CD4-positive, alpha-beta T cell treated with Interleukin-17A for 1 hour (primary cell): ENCODE measurements at regions not wholly inside any gene's neighbourhood (a gene's known extent, or its start where the extent isn't known, plus 50 kb on each side); places are given as distances from the start of the nearest gene placed in this dataset.
"Not testable (repeated sequence)": the region's sequence is repeated elsewhere in the genome, so short reads cannot be mapped to it uniquely, and the experiment has no call there.

Experiments used
- DNase-seq: peaks from one replicate; pipeline ENCODE4 v3.0.0-alpha.2; 2020

DNA sequence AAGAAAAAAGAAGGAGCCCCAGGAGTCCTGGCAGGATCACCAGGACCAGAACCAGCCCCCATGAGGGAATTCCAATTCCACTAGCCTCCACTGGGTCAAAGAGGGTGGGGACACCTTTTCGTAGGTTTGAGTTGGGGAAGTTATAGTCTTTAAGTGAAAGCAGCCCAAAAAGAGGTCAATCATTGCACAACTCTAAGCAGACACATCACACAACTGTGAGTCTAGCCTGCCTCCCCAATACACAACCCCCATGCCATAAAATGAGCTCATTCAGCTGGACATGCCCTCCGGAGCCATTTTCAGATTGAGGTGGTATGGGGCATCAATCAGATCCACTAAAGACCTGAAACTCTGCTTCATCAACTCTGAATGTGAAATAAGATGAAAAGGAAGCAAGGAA is 179.9 kb downstream of the NPHP4 start:
- DNase-seq = no peak

DNA sequence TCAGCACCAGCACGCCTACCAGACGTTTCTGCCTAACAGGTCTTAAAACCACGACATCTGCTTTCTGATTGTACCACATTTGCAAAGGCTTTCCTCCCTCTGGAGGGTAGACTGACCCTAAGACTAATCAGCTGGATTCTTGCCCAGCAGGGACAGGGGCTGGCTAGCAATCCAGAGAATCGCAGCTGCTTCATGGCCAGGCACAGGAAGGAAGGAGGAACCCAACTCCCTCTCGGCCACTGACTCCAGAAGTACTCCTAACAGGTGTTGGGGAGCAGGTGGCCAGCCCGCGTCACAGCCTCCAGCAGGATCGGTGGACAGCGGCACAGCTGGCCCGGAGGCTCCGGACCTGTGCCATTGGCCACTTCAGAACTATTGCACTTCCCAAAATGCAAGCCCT is 180.8 kb downstream of the NPHP4 start:
- no peak for DNase-seq

DNA sequence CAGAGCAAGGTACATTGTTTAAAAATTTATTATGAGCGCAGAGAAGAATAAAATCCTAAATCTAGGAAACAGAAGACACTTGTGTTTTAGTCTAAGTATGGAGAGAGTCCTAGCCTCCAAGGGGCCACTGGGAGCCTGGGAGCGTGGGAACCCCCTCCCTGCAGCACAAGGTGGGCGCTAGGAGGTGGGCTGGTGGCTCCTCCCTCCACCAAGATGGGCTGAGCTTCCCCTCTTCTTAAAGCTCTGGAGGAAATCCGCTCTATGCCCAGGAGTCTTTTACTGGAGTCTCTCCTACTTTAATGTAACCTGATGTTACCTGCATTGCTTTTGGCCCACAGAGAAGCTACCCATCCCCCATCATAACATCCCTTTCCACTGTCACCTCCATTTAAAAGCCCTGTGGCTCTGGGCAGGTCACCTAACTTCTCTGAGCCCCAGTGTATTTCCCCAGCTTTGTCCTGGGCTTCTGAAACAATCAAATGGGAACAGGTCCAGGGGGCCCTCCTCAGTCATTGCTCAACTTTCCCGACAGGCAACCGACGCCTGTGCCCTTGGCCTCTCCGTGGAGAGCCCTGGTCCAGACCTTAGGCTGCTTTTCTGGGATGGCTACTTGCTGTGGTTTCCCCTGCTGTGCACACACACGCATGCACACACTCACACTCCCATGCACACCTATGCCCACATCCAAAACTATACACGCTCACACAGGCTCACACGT is 181.5 kb downstream of the NPHP4 start:
- DNase-seq = no peak

DNA sequence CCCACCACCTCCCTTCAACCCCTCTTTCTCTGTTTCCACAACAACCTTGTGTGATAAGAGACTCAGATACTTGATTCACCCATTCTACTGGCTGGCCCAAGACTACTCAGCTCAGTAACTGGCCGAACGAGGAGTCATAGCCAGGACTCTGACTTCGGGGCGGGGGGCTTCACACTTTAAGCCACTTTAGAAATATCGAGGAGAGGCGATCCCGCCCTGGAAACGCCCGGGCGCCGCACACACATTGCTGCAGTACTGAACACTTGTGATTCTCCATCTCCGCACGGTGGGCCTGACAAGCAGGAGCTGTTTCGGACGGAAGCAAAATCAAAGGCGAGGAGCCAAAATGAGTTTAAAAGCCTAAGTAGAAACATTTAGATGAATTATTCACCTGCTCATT is 182.1 kb downstream of the NPHP4 start:
- DNase-seq = no peak

DNA sequence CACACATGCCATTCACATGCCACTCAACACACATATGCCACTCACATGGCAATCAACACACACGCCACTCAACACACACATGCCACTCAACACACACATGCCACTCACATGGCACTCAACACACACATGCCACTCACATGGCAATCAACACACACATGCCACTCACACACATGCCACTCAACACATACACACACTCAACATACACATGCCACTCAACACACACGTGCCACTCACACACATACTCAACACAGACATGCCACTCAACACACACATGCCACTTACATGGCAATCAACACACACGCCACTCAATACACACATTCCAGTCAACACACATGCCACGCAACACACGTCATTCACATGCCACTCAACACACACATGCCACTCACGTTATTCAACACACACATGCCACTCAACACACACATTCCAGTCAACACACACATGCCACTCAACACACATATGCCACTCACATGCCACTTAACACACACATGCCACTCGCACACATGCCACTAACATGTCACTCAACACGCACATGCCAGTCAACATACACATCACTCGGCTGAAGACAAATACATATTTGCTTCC is 182.9 kb downstream of the NPHP4 start:
- no peak for DNase-seq

DNA sequence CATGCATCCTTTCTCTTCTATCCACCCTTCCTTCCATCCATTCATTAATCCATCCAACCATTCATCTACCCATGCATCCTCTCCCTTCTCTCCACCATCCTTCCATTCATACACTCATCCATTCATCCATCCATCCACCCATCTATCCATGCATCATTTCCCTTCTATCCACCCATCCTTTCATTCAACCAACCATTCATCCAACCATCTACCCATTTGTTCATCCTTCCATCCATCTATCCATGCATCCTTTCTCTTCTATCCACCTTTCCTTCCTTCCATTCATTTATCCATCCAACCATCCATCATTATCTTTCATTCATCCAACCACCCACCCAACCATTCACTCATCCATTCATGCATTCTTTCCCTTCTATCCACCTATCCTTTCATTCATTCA is 188.4 kb downstream of the NPHP4 start:
- no peak for DNase-seq

DNA sequence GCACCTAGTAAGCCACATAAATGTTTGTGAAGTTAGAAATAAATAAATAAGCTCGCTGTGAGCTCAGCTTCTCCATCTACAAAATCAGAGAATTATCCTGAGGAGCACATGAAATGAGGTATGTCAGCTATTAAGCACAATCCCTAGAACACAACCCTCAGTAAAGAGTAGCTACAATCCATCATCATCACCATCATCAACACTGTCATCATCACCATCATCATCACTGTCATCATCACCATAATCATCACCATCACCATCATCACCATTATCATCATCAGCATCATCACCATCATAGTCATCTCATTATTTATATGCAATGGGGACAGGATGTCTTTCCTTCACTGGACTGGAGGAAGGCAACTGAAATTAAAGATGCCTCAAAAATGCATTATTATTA is 189.6 kb downstream of the NPHP4 start:
- DNase-seq = no peak

DNA sequence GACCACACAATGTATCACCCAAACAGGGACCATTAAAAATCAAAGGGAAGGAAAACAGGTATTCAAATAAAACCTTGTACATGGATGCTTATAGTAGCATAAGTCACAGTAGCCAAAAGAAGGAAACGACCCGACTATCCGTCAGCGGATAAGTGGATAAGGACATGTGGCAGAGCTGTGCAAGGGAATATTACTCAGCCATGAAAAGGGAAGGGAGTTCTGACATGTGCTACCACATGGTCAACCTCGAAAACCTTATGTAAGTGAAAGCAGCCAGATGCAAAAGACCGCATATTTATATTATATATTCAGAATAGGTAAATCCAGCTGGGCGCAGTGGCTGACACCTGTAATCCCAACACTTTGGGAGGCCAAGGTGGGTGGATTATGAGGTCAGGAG is 193.3 kb downstream of the NPHP4 start:
- DNase-seq = no peak

DNA sequence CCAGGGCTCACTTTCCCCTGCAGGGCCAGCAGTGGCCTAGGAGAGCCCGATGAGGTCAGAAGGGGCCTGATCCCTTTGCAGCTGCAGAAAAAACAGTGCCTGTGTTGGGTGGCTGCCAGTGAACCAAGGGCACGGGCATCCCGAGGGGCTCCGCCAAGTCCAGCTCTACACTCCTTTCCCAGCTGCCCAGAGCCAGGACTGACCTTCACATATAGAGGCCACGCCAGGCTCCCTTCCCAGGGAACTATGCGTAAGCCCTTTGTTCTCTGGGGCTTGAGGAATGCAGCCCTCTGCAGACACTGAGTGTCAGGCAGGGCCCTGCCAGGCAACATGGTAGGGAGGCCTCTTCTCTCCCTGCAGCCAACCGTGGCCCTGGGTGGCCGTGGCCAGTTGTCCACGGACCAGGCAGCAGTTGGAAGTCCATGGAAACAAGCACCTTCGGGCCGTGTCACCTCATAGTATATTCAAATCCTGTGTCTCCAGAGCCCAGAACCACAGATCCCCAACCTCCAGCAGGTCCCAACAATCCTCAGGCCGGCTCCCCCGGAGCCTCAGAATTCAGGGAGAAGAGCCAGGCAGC is 194.0 kb downstream of the NPHP4 start:
- DNase-seq = no peak

DNA sequence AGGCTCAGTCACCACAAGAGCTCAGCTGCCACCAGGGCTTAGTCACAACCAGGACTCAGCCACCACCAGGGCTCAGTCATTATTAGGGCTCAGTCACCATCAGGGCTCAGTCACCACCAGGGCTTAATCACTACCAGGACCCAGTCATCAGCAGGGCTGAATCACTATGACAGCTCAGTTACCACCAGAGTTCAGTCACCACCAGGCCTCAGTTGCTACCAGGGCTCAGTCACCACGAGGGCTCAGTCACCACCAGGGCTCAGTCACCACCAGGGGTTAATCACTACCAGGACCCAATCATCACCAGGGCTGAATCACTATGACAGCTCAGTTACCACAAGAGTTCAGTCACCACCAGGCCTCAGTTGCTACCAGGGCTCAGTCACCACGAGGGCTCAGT is 196.2 kb downstream of the NPHP4 start:
- no peak for DNase-seq

DNA sequence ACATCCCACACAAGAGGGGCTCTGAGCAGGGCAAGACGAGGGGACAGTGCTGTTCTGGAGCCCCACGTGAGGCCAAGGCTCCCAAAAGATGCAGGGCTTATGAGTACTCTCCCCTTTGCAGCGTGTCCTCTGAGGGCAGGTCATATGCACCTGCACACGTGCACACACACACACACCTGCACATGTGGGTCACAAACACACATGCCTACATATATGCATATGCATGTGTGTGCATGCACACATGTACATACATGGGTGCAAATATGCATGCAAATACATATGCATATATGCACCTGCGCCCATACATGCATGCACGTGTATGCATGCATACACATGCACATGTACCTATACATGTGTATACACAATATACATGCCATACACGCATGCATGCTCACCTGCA is 197.9 kb downstream of the NPHP4 start:
- DNase-seq = no peak

DNA sequence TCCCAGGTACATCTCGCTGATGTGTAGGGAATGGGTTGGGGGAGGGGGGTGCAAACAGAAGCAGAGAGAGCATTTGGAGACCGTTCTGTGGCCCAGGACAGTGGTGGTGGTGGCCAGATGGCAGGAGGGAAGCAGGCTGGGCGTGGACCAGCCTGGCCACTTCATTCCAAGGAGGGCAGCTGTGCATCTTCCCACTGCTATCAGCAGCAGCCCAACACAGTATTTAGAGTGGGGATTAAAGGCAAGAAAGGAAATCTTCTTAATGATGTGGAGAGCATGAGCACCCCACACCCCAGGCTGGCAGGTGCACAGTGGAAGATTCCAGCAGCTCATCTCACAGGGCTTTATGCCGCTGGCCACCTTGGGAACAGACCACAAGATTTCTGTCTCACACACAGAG is 198.7 kb downstream of the NPHP4 start:
- no peak for DNase-seq

DNA sequence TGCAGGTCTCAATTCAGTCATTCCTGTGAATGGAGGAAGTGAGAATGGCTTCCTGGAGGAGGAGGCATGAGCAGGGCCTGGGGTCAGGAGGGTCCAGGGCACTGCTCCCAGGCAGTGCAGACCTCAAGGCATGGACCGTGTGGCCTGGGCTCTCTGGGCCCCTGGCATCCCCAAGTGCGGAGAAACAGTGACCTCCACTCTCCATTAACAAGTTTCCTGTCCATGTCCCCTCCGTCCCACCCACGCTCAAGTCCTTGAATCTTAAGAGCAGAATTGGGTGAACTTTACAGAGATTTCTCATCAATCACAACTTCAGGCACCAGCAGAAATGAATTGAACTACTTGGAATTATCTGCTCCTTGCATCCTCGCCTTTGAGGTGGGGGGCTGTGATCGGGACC is 211.1 kb downstream of the NPHP4 start:
- no peak for DNase-seq

DNA sequence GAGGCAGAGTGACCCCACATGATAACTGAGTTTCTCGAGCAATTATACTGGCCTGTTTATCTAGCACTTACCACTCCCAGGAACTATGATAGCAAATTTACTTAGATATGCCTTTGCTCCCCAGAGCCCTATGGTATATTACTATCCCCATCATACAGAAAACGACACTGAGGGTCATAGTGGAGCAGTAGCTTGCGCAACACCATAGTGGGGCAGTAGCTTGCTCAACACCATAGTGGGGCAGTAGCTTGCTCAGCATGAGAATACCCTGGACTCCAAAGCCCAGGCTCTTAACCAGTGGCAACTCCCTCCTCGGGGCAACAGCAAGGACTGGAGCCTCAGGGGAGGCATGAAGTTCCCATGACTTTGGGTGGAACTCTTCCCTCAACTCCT is 211.9 kb downstream of the NPHP4 start:
- no peak for DNase-seq

DNA sequence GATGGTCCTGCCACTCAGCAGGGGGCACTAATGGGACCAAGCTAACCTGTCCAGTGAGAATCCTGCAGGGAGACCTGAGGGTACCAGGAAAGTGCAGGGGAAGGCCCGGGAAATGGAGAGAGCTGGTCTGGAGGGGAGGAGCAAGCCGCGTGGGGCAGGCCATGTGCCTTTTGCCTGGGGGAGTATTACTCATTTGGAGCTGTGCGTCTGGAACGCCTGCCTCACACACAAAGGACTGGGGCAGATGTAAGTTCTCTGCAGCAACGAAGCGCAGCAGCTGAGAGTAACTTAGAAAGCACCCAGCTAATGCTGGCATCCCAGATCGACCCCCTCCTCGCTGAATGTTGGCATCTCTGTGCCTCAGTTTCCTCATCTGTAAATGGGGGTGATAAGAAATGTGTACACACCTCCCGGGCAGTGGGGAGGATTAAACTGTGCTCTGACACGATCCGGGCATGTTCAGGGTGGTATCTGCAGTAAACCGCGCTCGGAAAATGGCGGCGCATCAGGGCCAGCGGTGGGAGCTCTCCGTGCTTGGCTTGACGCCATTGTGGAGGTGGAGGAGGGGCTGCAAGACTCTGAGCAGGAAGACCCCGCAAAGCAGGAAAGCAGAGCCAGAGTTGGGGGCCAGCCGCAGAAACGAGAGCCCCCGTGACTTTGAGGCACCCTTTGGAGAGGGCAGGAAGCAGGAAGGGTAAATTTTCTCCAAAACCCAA is 212.5 kb downstream of the NPHP4 start:
- no peak for DNase-seq

DNA sequence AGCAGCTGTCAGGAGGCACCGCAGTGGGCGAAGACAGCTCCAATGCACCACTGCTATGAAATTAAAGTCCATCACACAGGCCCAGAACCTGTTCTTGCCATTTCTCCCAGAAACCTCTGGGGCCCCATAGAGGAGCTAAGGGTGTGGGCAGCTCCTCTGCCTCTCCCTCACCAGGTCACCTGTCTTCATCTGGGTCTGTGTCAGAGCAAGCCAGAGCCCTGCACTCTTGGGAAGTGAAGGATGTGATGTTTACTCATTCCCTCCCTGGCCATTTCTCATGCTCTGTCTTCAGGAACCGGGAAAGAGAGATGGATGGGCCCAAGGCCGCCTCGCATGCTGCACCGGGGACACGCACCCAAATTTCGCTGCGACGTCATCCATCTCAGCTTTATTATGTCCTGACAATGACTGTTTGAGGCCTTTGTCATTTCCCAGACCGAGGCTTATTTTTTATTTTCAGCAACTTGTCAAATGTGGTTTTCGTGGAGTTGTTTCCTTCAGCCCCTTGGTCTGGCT is 216.1 kb downstream of the NPHP4 start:
- no peak for DNase-seq

DNA sequence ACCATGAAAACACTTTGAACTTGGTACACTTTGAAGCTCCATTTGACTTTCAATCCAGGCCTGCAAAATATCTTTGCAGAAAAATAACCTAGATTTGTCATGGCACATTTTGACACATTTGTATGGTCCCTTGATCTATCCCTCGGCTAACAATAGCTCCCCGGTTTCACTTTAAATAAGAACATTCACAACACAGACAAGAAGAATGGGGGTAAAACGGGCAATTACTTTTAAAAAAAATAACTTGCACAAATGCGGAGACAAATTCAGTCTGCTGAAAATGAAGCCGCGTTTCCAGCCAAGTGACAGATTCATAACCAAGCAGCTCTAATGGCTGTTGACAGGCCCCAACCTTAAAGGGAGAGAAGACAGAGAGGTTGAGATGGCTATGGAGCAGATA is 218.2 kb downstream of the NPHP4 start:
- no peak for DNase-seq

DNA sequence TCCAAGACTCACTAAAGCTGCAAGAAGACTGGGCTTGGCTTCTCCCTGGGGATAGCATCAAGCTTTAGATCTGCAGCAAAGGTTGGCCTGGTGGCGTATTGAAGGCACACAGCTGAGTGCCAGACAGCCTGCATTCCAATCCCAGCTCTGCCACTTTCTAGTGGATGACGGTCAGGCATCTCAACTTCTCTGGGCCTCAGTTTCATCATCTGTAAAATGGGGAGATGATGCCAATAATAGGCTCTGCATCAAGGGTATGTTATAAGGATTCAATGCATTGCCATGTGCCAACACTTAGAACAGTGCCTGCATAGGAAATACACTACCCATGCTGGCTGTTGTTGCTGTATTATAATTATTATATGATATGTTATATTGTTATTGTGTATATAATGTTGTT is 220.4 kb downstream of the NPHP4 start:
- no peak for DNase-seq

DNA sequence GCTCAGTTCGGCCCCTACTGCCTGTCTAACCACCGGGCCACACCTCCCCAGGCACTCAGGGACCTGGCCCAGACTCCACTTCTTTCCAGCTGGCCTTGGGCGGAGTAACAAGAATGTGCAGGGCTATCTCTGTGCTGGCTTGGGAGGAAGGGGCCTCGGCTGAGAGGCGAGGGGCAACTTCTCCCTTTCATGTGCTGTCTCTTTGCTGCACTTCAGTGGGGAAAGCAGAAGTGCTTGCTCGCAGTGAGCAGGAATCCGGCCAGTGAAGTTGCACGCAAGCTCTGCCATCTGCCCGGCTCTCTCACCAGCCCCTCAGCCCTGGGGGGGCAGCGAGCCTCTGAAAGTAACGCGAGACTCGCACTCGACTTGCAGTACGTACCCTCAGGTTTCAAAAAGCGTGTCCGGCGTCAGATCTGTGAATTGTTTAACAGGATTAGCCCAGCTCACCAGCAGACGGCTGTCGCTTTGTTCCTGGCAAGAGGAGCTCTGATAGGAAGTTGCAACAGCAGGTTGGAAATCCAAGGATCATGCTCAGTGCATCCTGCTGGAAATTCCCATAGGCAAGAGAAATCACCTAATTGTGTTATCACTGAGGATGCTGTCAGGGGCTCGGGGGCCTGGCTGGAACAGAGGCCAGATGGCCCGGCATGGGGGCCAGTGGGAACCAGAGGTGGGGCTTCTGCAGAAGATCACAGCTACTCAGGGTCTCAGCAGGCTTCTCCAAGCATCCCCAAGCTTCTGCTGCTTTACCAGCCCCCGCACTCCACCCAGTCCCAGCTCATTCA is 221.1 kb downstream of the NPHP4 start:
- no peak for DNase-seq

DNA sequence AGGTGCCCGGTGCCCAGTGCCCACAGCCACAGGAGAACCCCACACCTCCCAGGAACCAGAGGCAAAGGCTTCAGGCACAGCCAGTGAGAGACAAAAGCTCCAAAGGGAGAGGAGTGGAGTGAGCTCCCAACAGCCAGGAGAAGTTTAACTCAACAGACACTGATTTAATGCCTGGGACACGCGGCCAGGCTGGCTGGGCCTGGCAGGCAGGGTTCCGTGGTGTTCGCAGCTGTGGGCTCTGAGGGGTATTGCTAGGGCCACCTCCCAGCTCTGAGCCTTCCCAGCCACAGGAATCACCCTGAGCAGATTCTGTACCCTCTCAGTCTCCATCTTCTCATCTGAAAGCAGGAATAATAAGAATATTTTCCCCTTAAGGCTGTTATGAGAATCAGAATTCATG is 222.5 kb downstream of the NPHP4 start:
- DNase-seq = no peak

DNA sequence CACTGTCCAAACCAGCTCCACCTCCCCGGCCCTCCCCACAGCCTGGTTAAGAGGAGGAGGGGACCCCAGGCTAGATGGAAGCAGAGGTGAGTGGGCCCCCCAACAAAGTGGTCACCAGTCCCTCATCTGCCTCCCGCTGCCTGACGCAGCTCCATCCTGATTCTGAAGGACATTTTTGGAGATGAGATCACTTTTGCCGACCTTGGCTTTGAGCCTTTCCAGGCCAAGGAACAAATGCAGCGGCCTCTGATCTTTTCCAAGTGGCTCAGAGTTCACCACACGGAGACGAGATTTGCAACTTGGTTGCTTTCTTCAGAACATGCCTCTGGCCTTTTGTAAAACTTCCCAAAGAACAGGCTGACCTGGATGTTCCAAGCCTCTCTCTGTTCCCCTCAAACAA is 223.1 kb downstream of the NPHP4 start:
- DNase-seq = no peak

DNA sequence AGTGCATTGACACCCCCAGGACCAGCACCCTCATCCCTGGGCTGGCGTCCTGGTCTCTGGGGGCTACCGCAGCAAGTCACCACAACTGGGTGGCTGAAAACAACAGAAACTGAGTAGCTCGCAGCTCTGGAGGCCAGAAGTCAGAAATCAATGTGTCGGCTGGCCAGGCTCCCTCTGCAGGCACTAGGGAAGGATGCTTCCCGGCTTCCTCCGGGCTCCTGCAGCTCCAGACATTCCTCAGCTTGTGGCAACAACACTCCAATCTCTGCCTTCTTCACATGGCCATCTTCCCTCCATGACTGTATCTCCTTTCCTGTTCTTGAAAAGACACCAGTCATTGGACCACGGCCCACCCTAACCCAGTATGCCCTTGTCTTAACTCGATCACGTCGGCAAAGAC is 224.2 kb downstream of the NPHP4 start:
- no peak for DNase-seq

DNA sequence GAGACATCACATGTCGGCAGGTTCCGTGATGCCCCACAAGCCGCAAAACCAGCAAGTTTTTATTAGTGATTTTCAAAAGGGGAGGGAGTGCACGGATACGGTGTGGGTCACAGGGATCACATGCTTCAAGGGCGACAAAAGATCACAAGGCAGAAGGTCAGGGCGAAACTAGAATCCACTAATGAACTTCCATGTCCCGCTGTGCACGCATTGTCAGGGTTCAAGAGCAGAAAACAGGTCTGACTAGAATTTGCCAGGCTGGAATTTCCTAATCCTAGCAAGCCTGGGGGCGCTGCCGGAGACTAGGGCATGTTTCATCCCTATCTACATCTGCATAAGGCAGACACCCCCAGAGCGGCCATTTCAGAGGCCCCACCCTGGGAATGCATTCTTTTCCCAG is 225.2 kb downstream of the NPHP4 start:
- not testable (repeated sequence) for DNase-seq
